ENCODE measurements at regions not wholly inside any gene's neighbourhood (a gene's known extent, or its start where the extent isn't known, plus 50 kb on each side); places are given as distances from the start of the nearest gene placed in this dataset.
"Not testable (repeated sequence)": the region's sequence is repeated elsewhere in the genome, so short reads cannot be mapped to it uniquely, and the experiment has no call there.

DNA sequence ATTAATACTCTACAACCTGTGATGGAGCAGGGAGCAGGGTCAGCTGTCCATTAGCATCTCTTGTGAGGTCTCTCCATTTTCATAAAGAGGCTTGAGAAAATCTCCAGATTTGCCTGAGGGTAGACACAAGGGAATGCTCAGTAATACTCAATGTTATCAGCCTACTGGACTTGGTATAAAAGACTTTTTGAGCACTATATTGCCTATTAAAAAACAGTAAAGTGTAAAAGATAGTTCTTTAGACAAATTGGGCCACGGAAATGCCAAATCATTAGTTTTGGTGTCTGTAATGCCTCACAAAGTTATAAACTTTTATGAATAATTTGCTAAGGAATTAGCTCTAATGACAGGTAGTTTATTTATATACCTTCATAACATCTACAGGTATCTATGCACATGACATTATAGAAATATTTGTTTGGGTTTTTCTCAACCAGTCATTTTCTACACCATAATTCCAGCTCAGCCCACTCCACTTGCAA is 1524.9 kb upstream of the TPTE start:
- POLR2A ChIA-PET (ENCODE audit: partially characterized antibody); H2BK120ac ChIP-seq (replicated peaks; ENCODE audit: low read depth, low read length); H3K36me3 ChIP-seq (ENCODE audit: control insufficient read depth in 2 of 4, insufficient read depth in 4 of 4, low read length in 3 of 4); H3K79me2 ChIP-seq (ENCODE audit: control insufficient read depth in 1 of 2, insufficient read depth in 2 of 2, low read length in 2 of 2); H3K4me3 ChIP-seq (ENCODE audit: extremely low read depth in 1 of 4, insufficient read depth in 2 of 4, low read depth in 3 of 4, low read length in 4 of 4); CTCF ChIA-PET (ENCODE audit: partially characterized antibody); H3K23ac ChIP-seq (ENCODE audit: insufficient read length); H2AFZ ChIP-seq (ENCODE audit: low read length); H4K5ac ChIP-seq (ENCODE audit: insufficient read length, low read depth, low read length); H3K4me2 ChIP-seq (ENCODE audit: insufficient read depth in 1 of 2, low read depth in 2 of 2, low read length in 2 of 2); H3K23me2 ChIP-seq (ENCODE audit: low read depth, low read length); H3K27ac ChIP-seq (ENCODE audit: low read depth, low read length); H3K79me1 ChIP-seq (ENCODE audit: low read depth, low read length); H3K9ac ChIP-seq (replicated peaks in 1 of 4; ENCODE audit: extremely low read depth in 1 of 4, low read depth in 3 of 4, low read length in 3 of 4); H2BK5ac ChIP-seq (ENCODE audit: low read depth, low read length); H3K4me1 ChIP-seq (replicated peaks in 1 of 4; ENCODE audit: control insufficient read depth in 3 of 4, insufficient read depth in 4 of 4, low read length in 3 of 4); H4K91ac ChIP-seq (replicated peaks; ENCODE audit: insufficient read length, low read length); H4K20me1 ChIP-seq (replicated peaks in 1 of 2; ENCODE audit: control insufficient read depth in 1 of 2, insufficient read depth in 2 of 2, low read length in 2 of 2); H2BK12ac ChIP-seq (ENCODE audit: low read depth, low read length); H3K27me3 ChIP-seq (replicated peaks in 1 of 4; ENCODE audit: control insufficient read depth in 3 of 4, extremely low read depth in 1 of 4, insufficient read depth in 3 of 4, low read length in 3 of 4); FAIRE-seq; H3K4ac ChIP-seq (replicated peaks; ENCODE audit: insufficient read length, low read depth, low read length); H4K8ac ChIP-seq (ENCODE audit: extremely low read depth, insufficient read depth, low read length); H2AK5ac ChIP-seq (ENCODE audit: low read depth, low read length); H3K18ac ChIP-seq (ENCODE audit: extremely low read depth, low read length); H3K56ac ChIP-seq (replicated peaks; ENCODE audit: insufficient read length, low read depth, low read length); DNase-seq (ENCODE audit: low read depth in 1 of 2, low spot score in 2 of 2); H2BK15ac ChIP-seq (ENCODE audit: low read length); H3K14ac ChIP-seq (ENCODE audit: insufficient read length); H2BK20ac ChIP-seq (ENCODE audit: low read length): not testable (repeated sequence)
- H3K9me3 ChIP-seq (ENCODE audit: insufficient read depth in 2 of 2, low read depth in 1 of 2, low read length in 1 of 2): peaks cover 79 to 83% of the 10 kb centered on the region in 2 experiments
- 39% methylated on average over 1 of the region's 1 CpG; no CpG with 5 or more reads in 1 of the 2 experiments for WGBS, 2 experiments (ENCODE audit: extremely low coverage in 1 of 2, insufficient coverage in 1 of 2, insufficient read length in 1 of 2, insufficient replicate concordance in 2 of 2, low coverage in 1 of 2, low lambda C conversion rate in 2 of 2, missing lambda C conversion rate in 1 of 2)

Measured in H1 (cell line).